ENCODE measurements at regions not wholly inside any gene's neighbourhood (a gene's known extent, or its start where the extent isn't known, plus 50 kb on each side); places are given as distances from the start of the nearest gene placed in this dataset.
A peak's percentile ranks its signal among the peaks of the same experiment; 100 is the strongest.
"Not testable (repeated sequence)": the region's sequence is repeated elsewhere in the genome, so short reads cannot be mapped to it uniquely, and the experiment has no call there.

DNA sequence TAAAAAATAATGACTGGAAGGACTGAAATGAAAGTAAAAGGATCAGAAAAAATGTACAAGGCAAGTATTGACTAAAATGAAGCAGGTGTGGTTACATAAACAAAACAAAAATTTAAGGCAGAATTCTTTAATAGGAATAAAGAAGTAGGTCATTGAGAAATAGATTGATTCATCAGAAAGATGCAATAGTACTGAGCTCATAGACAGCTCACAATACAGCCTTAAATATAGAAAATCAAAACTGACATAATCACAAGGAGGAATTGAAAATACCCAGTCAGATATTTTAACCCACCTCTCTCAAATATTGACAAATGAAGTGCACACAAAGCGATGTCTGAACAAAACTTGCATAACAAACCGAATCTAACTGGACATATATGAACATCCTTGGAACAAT is 366.8 kb upstream of the DPYD start:
- DNase-seq (ENCODE audit: low spot score) = no peak

DNA sequence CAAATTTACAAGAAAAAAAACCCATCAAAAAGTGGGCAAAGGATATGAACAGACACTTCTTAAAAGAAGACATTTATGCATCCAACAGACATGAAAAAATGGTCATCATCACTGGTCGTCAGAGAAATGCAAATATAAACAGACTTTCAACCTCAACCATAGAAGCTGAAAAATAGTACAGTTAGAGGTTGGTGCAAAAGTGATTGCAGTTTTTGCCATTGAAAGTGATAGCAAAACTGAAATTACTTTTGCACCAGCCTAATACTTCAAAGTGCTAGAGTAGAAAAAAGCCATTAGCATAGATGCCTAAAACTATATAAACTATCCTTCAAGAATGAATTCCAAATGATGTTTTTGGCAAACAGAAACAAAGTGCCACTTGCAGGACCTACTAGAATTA is 365.8 kb upstream of the DPYD start:
- no peak for DNase-seq (ENCODE audit: low spot score)

DNA sequence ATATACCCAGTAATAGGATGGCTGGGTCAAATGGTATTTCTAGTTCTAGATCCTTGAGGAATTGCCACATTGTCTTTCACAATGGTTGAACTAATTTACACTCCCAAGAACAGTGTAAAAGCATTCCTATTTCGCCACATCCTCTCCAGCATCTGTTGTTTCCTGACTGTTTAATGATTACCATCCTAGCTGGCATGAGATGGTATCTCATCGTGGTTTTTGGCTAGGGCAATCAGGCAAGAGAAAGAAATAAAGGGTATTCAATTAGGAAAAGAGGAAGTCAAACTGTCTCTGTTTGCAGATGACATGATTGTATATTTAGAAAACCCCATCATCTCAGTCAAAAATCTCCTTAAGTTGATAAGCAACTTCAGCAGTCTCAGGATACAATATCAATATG is 364.5 kb upstream of the DPYD start:
- DNase-seq (ENCODE audit: low spot score) = not testable (repeated sequence)

DNA sequence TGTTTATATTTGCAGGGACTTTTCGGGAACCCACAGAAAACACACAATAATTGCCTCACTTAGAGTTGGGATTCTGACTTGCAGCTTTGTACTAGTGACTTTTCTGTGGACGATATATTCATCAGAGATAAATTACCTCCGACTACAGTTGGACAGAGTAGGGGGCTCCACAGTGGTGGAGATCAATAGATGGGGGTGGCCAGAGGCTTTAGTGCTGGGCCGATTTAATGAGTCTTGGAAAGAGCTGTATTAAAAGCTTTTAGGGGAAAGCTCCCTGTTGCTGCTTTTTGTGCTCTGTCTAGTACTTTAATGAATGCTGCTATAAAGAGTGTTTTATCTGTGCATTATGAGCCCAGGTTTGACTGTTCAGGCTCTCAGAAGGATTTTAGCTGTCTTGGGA is 359.2 kb upstream of the DPYD start:
- no peak for DNase-seq (ENCODE audit: low spot score)

DNA sequence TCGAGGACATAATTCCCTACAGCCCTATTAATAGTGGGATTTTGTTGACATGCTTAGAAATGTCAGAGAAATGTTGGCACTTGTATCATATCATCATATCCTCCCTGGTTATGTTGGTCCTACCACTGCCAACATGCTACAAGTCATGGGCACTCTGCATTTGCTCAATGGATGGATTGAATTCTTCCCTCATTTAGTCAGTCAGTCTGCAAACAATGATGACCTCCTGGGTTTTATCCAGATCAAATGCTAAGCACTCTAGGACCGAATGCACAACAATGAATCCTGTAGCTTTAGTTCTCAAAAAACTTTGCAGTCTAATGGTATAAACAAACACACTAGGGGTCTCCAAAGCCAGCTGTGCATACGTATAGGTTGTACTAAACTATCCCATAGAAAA is 357.2 kb upstream of the DPYD start:
- DNase-seq (ENCODE audit: low spot score) = no peak

DNA sequence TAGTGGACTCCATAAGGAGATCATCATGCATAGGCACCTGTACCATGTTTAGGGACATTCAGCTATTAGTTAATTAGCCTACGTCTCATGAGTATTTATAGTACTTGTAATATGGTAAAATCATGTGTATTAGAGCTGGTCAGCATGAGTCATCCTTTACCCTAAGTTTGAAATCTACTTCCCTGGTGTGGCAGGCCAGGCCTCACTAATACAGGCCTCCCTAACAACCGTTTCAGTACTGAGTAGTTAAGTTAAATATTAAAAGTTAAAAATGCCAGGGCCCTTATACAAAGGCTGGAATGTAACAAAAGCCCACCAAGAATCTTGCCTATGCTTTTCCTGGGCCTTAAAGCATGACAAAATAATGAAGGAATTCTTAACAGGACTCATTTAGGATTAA is 356.3 kb upstream of the DPYD start:
- DNase-seq (ENCODE audit: low spot score) = peak; percentile 30

DNA sequence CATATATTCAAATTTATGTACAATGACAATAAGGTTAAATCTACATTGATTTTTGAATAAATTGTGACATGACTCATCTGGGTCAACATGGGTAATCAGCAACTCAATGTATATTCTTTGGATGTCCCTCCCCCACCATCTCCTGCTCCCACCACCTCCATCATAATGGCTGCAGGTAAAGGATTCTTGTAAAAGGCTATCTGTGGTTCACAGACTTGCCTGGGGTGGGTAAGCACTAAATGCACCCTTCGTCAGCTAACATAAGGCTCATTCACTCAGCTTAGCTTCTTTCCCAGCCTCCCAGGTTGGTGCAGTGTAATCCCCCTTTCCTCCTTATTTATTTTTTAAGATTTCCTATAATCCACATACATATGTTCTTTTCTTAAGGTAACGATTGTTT is 355.7 kb upstream of the DPYD start:
- DNase-seq (ENCODE audit: low spot score) = no peak

DNA sequence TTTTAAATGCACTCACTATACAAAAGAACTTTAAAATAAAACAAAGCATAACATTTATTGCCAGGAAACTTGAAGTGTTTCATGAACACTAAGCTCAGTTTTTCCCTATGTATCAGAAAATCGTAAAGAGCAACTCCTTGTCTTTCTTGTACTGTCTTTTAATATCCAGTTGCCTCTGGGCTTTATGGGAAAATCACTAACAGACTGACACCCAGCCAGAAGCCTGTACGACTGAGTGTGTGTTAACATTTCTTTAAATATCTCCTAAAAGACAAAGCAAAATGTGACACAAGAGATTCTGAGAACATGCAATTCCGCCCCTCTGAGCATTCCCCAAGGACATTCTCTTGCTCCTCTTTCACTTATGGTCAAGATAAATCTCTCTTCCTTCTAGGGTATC is 347.5 kb upstream of the DPYD start:
- DNase-seq (ENCODE audit: low spot score) = no peak

DNA sequence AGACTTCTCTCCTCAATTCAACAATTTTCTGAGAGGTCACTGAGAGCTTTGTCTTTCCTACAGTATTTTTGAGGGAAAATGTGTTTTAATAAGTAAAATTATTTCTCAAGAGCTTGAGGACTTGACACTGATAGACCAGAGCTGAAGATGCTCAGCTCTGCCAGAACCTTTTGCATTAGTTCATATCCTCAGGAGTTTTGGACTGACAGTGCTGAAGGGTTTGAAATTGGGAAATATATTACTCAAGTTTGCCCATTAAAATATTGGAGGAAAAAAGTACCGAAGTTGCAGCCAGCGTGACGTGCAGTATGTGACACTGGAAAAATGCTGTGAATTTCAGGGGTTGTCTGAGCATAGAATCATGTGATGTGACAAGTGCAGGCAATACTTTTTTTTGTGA is 346.6 kb upstream of the DPYD start:
- DNase-seq (ENCODE audit: low spot score) = no peak

DNA sequence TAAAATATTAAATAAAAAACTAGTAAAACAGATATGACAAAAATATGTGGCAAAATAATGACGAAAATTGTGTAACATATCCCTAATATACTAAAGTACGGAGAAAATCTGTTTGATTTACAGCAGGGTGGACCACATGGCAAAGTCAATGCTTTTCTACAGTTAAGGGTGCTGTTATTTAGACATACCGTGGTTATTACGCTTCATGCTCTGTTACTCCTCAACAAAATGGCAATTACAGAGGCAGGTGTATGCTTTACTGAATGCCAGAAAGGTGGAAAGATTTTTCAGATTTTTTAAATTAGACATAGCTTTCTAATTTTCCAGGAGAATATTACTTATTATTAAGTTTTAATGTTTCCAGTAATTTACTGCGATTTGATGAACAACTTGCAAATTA is 343.9 kb upstream of the DPYD start:
- DNase-seq (ENCODE audit: low spot score) = no peak

DNA sequence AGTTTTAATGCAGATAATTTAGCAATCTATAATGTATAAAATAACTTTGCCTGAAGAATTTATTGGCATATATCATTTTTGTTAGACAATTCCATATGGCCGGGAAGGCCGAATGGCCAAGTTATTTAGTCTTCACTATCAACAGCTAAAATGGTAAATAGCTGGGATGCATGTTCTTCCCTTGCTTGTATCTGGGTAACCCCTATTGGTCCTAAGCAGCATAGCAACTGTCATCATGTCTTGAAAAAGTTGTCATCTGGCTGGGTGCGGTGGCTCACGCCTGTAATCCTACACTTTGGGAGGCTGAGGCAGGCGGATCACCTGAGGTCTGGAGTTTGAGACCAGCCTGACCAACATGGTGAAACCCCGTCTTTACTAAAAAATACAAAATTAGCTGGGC is 340.0 kb upstream of the DPYD start:
- DNase-seq (ENCODE audit: low spot score) = no peak

DNA sequence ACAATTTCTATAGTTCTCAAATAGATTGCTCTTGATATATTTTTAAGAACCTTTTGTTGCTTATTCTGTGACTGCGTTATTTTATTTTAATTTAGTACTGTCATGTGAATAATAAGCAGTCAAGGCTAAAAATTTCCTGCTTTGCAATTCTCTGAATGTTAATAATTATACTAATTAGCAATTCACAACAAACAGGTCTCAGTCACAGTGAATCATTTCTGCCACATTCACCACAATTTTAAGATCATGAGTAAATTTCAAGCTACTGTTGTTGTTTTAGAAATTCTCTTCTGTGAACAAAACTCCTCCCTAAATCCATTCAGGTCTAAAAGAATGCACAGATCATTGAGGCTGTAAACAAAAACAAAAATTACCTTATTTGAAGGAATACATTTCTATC is 339.6 kb upstream of the DPYD start:
- DNase-seq (ENCODE audit: low spot score) = no peak

DNA sequence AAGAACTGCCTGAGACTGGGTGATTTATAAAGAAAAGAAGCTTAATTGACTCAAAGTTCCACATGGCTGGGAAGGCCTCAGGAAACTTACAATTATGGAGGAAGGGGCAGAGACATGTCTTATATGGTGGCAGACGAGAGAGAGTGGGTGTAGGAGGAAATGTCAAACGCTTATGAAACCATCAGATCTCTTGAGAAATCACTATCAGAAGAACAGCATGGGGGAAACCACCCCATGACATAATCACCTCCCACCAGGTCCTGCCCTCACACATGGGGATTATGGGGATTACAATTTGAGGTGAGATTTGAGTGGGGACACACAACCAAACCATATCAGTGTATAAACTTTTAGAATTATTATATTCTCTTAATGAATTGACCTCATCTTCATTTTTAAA is 335.9 kb upstream of the DPYD start:
- no peak for DNase-seq (ENCODE audit: low spot score)

DNA sequence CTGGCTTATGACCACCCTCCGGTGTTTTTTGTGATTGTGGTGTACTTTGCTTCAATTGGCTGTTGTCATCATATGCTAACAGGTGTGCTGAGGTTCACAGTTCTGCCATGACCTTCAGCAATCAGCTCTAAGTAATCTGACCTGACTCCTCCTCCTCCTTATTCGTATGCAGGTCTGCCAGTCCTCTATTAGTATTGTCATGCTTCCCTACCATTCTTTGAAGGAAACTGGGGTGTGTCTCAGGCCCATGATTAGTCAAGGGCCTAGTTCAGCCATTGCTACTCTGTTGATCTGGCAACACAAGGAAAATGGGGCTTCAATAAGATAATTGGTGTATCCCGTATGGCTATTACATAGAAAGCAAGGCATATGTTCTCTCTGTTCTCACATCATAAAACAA is 332.3 kb upstream of the DPYD start:
- no peak for DNase-seq (ENCODE audit: low spot score)

DNA sequence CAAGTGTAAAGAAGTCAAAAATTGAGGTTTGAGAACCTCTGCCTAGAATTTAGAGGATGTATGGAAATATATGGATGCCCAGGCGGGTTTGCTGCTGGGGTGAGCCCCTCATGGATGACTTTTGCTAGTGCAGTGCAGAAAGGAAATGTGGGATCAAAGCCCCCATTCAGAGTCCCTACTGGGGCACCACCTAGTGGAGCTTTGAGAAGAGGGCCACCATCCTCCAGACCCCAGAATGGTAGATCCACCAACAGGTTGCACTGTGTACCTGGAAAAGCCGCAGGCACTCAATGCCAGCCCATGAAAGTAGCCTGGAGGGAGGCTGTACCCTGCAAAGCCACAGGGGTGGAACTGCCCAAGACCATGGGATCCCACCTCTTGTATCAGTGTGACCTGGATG is 330.7 kb upstream of the DPYD start:
- DNase-seq (ENCODE audit: low spot score) = no peak

DNA sequence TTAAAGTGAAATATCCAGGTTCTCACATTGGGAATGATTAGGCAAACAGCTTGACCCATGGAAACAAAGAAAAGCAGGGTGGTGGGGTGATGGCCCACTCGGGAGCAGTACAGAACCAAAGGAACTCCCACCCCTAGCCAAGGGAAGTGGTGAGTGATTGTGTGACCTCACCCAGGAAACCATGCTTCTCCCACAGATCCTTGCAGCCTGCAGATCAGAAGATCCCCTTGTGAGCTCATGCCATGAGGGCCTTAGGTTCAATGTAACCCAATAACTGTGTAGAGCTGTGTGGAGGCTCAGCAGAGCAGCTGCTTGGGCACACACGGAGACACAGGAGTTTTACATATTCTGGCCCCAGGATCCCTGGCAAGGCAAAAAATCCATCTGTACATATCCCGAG is 311.8 kb upstream of the DPYD start:
- DNase-seq (ENCODE audit: low spot score) = no peak

DNA sequence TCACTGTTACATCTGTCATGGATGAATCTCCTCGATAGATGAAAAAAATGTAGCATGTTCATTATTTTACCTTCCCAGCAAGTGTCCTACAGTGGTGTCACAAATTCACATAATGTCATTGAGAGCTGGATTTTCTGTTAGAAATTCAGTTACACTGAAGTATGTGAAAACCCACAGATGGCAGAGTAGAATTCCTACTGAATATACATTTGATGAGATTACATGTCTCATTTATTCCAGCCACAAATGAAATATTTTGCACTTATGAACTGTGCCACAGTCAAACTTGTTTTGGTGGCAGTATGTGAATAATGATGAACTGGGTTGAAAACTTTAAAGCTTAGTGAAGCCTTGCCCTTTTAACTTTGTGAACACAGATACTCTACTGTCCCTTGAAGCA is 301.9 kb upstream of the DPYD start:
- no peak for DNase-seq (ENCODE audit: low spot score)

DNA sequence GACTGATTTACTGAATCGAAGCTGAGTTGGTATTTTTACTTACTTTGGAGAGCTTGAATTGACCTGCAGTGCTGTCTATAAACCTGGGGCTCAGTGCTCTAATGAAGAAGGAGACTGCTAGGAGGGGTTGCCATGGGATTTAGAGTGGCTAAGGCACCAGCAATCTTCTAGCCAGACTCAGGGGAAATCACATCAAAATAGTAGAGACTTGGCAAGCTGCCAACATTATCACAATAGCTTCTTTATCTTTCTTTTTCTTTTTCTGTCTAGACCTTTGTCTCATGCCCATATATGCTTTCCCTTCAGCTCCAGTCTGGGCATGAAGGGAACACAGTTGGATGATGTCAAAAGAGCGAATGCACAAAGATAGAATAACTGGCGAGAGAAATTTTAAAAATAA is 301.1 kb upstream of the DPYD start:
- DNase-seq (ENCODE audit: low spot score) = no peak

DNA sequence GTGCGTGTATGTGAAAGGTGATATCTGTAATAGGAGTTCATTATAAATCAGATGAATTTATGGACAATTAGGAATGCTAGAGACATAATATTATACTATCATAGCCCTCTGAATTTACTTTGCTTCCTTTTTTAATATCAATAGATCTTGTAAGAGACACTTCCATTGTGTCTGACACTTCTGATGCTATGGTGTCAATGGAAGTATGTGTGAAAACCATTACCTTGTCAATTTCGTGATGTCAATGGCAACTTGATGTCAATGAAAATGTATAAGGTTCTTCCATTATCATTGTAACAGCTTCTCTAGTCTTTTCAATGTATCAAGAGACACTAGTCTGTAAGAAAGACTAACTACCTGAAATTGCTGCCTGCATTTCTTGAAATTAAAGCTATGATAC is 296.8 kb upstream of the DPYD start:
- no peak for DNase-seq (ENCODE audit: low spot score)

DNA sequence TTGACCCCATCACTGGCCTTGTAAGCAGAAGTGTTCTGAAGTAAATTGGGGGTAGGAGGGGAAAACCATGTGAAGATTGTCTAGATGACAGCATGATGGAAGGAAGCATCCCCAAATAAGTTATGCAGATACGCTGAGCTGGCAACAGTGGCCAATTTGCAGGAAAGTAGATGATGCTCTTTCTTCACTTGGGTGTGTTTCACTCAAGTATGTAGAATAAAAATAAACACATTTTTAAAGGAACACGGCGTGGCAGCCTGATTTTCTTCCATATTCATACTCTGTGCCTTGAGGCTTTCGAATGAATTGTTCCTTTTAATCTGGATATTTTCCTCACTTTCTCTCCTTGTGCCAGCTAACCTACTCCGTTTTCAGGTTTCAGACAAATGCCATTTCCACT is 295.5 kb upstream of the DPYD start:
- DNase-seq (ENCODE audit: low spot score) = no peak

DNA sequence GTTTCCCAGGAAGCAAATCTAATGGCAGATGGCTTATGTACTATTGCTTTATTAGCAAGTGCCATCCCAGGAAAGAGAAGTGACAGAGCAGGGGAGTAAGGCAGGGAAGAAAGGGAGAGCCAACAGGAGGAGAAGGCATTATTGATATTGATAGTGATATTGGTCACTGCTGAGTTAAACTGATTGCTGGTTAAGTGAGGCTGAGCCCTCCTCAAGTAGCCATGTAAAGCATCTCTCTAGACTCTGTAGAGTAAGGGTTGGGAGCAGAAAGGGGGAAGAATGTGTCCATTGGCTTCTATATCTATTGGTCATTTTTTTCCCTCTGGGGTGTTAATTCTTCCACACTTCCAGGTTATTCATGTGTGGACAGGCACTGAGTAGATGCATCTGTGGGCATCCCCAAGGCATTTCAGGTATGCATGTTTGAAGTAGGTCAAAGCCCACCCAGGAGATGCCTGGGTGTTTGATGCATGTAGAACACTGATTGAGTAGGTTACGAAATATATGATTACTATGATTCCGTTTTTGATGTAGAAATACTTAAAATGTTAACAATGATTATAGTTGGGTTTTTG is 290.5 kb upstream of the DPYD start:
- no peak for DNase-seq (ENCODE audit: low spot score)

DNA sequence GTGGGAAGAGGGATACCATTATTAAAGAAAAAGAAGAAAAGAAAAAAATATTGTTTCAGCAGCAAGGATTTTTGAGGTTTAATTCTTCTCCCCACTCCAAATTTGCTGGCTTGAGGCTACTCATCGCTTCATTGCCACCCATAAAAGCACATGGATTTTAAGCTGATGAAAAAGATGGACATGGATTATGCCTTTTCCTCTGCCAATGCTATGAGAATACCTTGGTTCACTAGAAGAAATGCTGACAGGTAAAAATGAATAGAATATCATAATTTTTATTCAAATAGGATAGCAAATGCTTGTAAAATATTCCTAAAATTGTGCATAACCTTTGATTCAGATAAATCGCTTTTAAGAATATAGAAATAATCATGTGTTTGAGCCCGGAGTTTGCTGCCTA is 289.7 kb upstream of the DPYD start:
- DNase-seq (ENCODE audit: low spot score) = no peak

DNA sequence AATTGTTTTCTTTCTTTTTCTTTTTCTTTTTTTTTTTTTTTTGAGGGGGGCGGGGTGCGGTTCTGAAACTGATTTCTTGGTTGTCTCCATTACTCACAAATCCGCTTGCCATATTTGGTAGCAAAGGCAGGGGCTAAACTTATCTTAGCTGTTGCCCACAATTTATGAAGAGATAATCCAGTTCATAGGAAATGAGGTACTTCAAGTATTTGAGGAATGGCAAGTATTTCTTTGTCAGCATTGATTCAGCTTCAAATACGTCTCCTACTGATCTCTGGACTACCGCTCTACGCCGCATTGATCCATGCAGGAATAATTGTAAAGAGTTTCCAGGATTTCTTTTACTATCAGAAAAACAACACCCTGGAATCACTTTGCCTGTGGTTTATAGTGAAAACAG is 289.2 kb upstream of the DPYD start:
- DNase-seq (ENCODE audit: low spot score) = peak; percentile 93

DNA sequence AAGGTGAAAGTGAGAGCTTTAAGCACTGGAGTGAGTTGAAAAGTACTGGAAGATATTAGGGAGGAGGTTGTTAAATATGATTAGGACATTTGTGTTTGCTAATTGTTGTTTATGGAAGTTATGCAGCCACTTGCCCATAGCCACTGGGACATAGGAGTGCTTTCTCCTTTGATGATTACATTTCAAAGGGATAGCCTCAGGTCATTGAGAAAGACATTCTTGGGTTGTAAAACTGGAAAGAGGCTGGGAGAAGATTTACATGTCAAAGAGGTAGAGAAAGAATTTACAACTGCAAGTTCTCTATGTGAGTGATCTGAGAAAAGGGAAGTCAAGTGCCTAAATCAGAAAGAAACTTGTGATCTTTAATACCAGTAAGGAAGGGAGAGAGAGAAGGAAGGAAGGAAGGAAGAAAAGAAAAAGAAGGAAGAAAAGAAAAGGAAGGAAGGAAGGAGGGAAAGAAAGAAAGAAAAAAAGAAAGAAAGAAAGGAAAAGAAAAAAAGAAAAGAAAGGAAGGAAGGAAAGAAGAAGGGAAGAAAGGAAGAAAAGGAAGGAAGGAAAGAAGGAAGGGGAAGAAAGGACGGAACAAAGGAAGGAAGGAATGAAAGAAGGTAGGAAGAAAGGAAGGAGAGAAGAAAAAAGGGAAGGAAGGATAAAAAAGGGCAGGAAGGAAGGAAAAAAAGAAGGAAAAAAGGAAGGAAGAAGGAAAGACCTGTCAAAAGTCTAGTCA is 284.6 kb upstream of the DPYD start:
- DNase-seq (ENCODE audit: low spot score) = no peak

Data from A172 (cell line).